ENCODE measurements at regions not wholly inside any gene's neighbourhood (a gene's known extent, or its start where the extent isn't known, plus 50 kb on each side); places are given as distances from the start of the nearest gene placed in this dataset.

DNA sequence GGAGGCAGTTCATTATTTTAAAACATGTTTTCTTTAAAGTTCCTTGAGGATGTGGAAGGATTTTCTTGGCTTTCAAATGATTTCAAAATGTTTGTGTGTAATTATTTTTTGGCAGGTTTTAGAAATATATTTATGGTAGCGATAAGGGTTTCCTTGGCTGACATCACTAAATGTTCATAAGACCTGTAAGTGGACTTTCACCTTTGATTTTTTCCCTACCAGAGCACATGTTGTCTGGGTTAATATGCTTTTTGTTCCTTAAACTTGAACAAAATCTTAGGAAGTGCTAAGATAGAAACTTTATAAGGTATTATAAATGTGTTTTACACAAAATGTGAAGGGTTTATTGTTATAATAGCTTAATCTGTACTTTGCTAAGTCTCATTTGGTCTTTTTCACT is 315.6 kb downstream of the PCDH7 start:
- Histone ChIP-seq H3K27ac (no peak overlapping the region), H3K4me1 (ENCODE audit: insufficient read depth) (no peaks in the 10 kb centered on the region), H3K27me3 (no peaks in the 10 kb centered on the region), H4K20me1 (ENCODE audit: insufficient read depth, poor library complexity, severe bottlenecking) (no peaks in the 10 kb centered on the region), H3K9me2 (replicated peaks; ENCODE audit: insufficient read depth) (no peaks in the 10 kb centered on the region), H3K4me3 (no peak overlapping the region), H3K36me3 (replicated peaks; ENCODE audit: insufficient read depth, low read depth) (no peaks in the 10 kb centered on the region), H3K9me3 (ENCODE audit: low read depth) (no peaks in the 10 kb centered on the region), H2AFZ (no peak overlapping the region), H3K4me2 (no peak overlapping the region), H3K79me2 (no peaks in the 10 kb centered on the region)
- TF ChIP-seq EZH2phosphoT487 (IDR thresholded peaks at IDR 0.05; ENCODE audit: low read depth, severe bottlenecking, unreplicated experiment) (no peak), EZH2 (IDR thresholded peaks at IDR 0.05; ENCODE audit: borderline replicate concordance) (no peak)
- TF ChIP-seq, protein P1, sequence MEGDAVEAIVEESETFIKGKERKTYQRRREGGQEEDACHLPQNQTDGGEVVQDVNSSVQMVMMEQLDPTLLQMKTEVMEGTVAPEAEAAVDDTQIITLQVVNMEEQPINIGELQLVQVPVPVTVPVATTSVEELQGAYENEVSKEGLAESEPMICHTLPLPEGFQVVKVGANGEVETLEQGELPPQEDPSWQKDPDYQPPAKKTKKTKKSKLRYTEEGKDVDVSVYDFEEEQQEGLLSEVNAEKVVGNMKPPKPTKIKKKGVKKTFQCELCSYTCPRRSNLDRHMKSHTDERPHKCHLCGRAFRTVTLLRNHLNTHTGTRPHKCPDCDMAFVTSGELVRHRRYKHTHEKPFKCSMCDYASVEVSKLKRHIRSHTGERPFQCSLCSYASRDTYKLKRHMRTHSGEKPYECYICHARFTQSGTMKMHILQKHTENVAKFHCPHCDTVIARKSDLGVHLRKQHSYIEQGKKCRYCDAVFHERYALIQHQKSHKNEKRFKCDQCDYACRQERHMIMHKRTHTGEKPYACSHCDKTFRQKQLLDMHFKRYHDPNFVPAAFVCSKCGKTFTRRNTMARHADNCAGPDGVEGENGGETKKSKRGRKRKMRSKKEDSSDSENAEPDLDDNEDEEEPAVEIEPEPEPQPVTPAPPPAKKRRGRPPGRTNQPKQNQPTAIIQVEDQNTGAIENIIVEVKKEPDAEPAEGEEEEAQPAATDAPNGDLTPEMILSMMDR (IDR thresholded peaks at IDR 0.05; ENCODE audit: poor library complexity), result no peak
- no peak for DNase-seq (ENCODE audit: low spot score)
- 87% methylated on average over 1 of the region's 1 CpG for WGBS (ENCODE audit: low lambda C conversion rate, missing lambda C conversion rate)

DNA sequence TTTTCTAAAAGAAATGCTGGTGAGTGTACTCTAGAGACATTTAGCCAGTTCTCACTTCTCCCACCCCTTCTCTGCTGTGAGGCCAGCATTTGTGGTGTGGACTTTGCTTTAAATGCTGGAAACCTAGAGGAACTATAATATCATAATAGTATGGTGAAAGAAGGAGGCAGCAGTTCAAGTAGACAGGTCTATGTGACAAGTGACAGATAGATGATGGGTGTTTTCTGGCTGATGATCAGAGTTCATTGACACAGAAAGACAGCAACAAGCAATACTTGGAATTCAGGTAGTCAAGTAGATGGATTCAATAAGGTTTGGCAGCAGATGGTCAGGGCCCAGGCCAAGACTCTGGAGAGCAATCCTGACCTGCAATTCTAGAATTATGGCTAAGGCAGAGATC is 317.5 kb downstream of the PCDH7 start:
- Histone ChIP-seq H3K27ac (no peak overlapping the region), H3K27me3 (no peaks in the 10 kb centered on the region), H3K36me3 (replicated peaks; ENCODE audit: insufficient read depth, low read depth) (no peaks in the 10 kb centered on the region), H3K9me3 (ENCODE audit: low read depth) (no peaks in the 10 kb centered on the region), H3K9me2 (replicated peaks; ENCODE audit: insufficient read depth) (no peaks in the 10 kb centered on the region), H3K4me3 (no peak overlapping the region), H3K4me2 (no peak overlapping the region), H3K4me1 (ENCODE audit: insufficient read depth) (no peaks in the 10 kb centered on the region), H2AFZ (no peak overlapping the region), H3K79me2 (no peaks in the 10 kb centered on the region), H4K20me1 (ENCODE audit: insufficient read depth, poor library complexity, severe bottlenecking) (no peaks in the 10 kb centered on the region)
- no peak for TF ChIP-seq EZH2phosphoT487 (IDR thresholded peaks at IDR 0.05; ENCODE audit: low read depth, severe bottlenecking, unreplicated experiment)
- no peak for TF ChIP-seq EZH2 (IDR thresholded peaks at IDR 0.05; ENCODE audit: borderline replicate concordance)
- TF ChIP-seq, protein P1 (IDR thresholded peaks at IDR 0.05; ENCODE audit: poor library complexity), result no peak
- no peak for DNase-seq (ENCODE audit: low spot score)

GRCh38 chr4:31039382-31039781 is 319.2 kb downstream of the PCDH7 start:
- Histone ChIP-seq H3K4me3 (no peak overlapping the region), H3K9me2 (replicated peaks; ENCODE audit: insufficient read depth) (no peaks in the 10 kb centered on the region), H3K27me3 (no peaks in the 10 kb centered on the region), H3K4me1 (ENCODE audit: insufficient read depth) (peaks cover 9% of the 10 kb centered on the region), H3K27ac (no peak overlapping the region), H3K79me2 (no peaks in the 10 kb centered on the region), H2AFZ (no peak overlapping the region), H4K20me1 (ENCODE audit: insufficient read depth, poor library complexity, severe bottlenecking) (no peaks in the 10 kb centered on the region), H3K4me2 (no peak overlapping the region), H3K9me3 (ENCODE audit: low read depth) (no peaks in the 10 kb centered on the region), H3K36me3 (replicated peaks; ENCODE audit: insufficient read depth, low read depth) (no peaks in the 10 kb centered on the region)
- 96% methylated on average over 3 of the region's 3 CpGs for WGBS (ENCODE audit: low lambda C conversion rate, missing lambda C conversion rate)
- TF ChIP-seq EZH2 (IDR thresholded peaks at IDR 0.05; ENCODE audit: borderline replicate concordance) (no peak), EZH2phosphoT487 (IDR thresholded peaks at IDR 0.05; ENCODE audit: low read depth, severe bottlenecking, unreplicated experiment) (no peak)
- TF ChIP-seq, protein P1 (IDR thresholded peaks at IDR 0.05; ENCODE audit: poor library complexity), result no peak
- DNase-seq (ENCODE audit: low spot score), result no peak

- TF ChIP-seq, protein P1 (IDR thresholded peaks at IDR 0.05; ENCODE audit: poor library complexity), result no peak
- TF ChIP-seq EZH2 (IDR thresholded peaks at IDR 0.05; ENCODE audit: borderline replicate concordance), result no peak
- no peak for TF ChIP-seq EZH2phosphoT487 (IDR thresholded peaks at IDR 0.05; ENCODE audit: low read depth, severe bottlenecking, unreplicated experiment)
- Histone ChIP-seq H3K4me2 (no peak overlapping the region), H3K36me3 (replicated peaks; ENCODE audit: insufficient read depth, low read depth) (no peaks in the 10 kb centered on the region), H4K20me1 (ENCODE audit: insufficient read depth, poor library complexity, severe bottlenecking) (no peaks in the 10 kb centered on the region), H3K9me3 (ENCODE audit: low read depth) (no peaks in the 10 kb centered on the region), H2AFZ (no peak overlapping the region), H3K27me3 (no peaks in the 10 kb centered on the region), H3K4me1 (ENCODE audit: insufficient read depth) (peaks cover 17% of the 10 kb centered on the region), H3K79me2 (no peaks in the 10 kb centered on the region), H3K4me3 (no peak overlapping the region), H3K27ac (no peak overlapping the region), H3K9me2 (replicated peaks; ENCODE audit: insufficient read depth) (no peaks in the 10 kb centered on the region)
- DNase-seq (ENCODE audit: low spot score), result no peak
- WGBS (ENCODE audit: low lambda C conversion rate, missing lambda C conversion rate), result 21% methylated on average over 2 of the region's 2 CpGs
Measured at GRCh38 chr4:31040106-31040505, 319.9 kb downstream of the PCDH7 start.
